Right lobe of liver (tissue), 6 donors: ENCODE measurements at regions not wholly inside any gene's neighbourhood (a gene's known extent, or its start where the extent isn't known, plus 50 kb on each side); places are given as distances from the start of the nearest gene placed in this dataset.

ENCODE experiments used
- ATAC-seq, 4 donors: fragments of 200-7000 bp; cut with Tn5 transposase; one replicate each; pipeline ENCODE4 v1.9.1; 2020; ENCODE audit warnings: mild to moderate bottlenecking in 4 of 4, moderate library complexity in 4 of 4
- DNase-seq, 3 donors: peaks; one replicate each; pipeline ENCODE4 v3.0.0-alpha.2; 2020
- H3K27ac ChIP-seq, 3 donors: fragments of 200-600 bp; one replicate each; pipeline ENCODE4 v1.8.0; 2022
- H3K27me3 ChIP-seq, 2 donors: fragments of 200-600 bp; one replicate each; pipeline ENCODE4 v1.8.0; 2022
- H3K36me3 ChIP-seq, 4 donors: fragments of 200-600 bp; sonication (generic) in 1 of 4; one replicate each; pipeline versions ENCODE4 v1.5.1 to v1.8.0; 2017 to 2022; ENCODE audit warnings: control low read depth in 1 of 4
- H3K4me1 ChIP-seq, 4 donors: fragments of 200-600 bp; sonication (generic) in 1 of 4; one replicate each; pipeline versions ENCODE4 v1.5.1 to v1.8.0; 2017 to 2022; ENCODE audit warnings: control low read depth in 1 of 4
- H3K4me3 ChIP-seq, 3 donors: fragments of 200-600 bp; one replicate each; pipeline ENCODE4 v1.8.0; 2022
- H3K9me3 ChIP-seq, 4 donors: fragments of 200-600 bp; sonication (generic) in 1 of 4; one replicate each; pipeline versions ENCODE4 v1.5.1 to v1.8.0; 2017 to 2022; ENCODE audit warnings: control low read depth in 1 of 4
- CTCF ChIP-seq, 4 donors: fragments of 200-600 bp in 3 of 4; fragments of 450-650 bp in 1 of 4; IDR thresholded peaks; one replicate each; pipeline versions ENCODE4 v1.5.1 to v1.8.0; 2016 to 2022; ENCODE audit warnings: antibody characterized with exemption in 4 of 4, mild to moderate bottlenecking in 2 of 4
- POLR2A ChIP-seq: fragments of 450-650 bp; IDR thresholded peaks from one replicate; pipeline ENCODE4 v1.6.1; 2017; ENCODE audit warnings: antibody characterized with exemption, mild to moderate bottlenecking
- WGBS: methylation state at CpG from one replicate; pipeline ENCODE4 v1.1.6; 2018; ENCODE audit warnings: low coverage, low lambda C conversion rate; ENCODE audit not compliant: insufficient coverage; ENCODE audit errors: missing lambda C conversion rate; 5-methylcytosine and 5-hydroxymethylcytosine counted together
- intact Hi-C, 2 donors: fragments of 100-400 bp; cut with DNase I; formaldehyde crosslinking; loops; one replicate each; pipeline versions ENCODE4 v1.11.2 to v1.14.1; 2022
- donor health status: DM: no; HTN: yes; CAD: no.
- donor health status: DM: no; HTN: no; CAD: no.
- donor health status: DM: no; HTN: no; CAD: no.
- donor health status: DM: no; HTN: yes; CAD: no.
- donor health status: DM: no; HTN: yes; CAD: no.

- no peak for TF ChIP-seq POLR2A
- TF ChIP-seq CTCF (IDR thresholded peaks at IDR 0.05) = no peak
- 0% methylated on average over 1 of the region's 1 CpG for WGBS
Measured at GRCh38 chr4:135575041-135575440, 1373.5 kb upstream of the PABPC4L start.

DNA sequence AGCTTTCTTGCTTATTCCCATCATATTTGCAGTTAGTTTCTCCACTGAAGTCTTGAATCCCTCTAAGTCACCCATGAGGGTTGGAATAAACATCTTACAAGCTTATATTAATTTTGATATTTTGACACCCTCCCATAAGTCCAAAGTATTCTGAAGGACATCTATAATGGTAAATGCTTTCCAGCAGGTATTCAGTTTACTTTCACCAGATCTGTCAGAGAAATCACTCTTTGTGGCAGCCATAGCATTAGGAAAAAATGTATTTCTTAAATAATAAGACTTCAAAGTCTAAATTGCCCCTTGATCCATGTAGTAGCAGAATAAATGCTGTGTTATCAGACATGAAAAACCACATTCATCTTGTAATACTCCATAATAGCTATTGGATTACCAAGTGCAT is 1371.7 kb upstream of the PABPC4L start:
- Histone ChIP-seq H3K9me3 (no peaks in the 10 kb centered on the region), H3K27me3 (no peaks in the 10 kb centered on the region), H3K4me3 (no peak overlapping the region), H3K36me3 (no peaks in the 10 kb centered on the region), H3K27ac (no peak overlapping the region), H3K4me1 (no peaks in the 10 kb centered on the region)
- intact Hi-C loops = no loop called here
- no peak for ATAC-seq
- DNase-seq = no peak
- no peak for TF ChIP-seq CTCF (IDR thresholded peaks at IDR 0.05)
- no peak for TF ChIP-seq POLR2A

More at GRCh38 chr4:135575041-135575440, 1373.5 kb upstream of the PABPC4L start:
- Histone ChIP-seq H3K27me3 (no peaks in the 10 kb centered on the region), H3K36me3 (no peaks in the 10 kb centered on the region), H3K9me3 (no peaks in the 10 kb centered on the region), H3K4me1 (no peaks in the 10 kb centered on the region), H3K27ac (no peak overlapping the region), H3K4me3 (no peak overlapping the region)
- intact Hi-C loops = no loop called here
- DNase-seq = no peak
- no peak for ATAC-seq

DNA sequence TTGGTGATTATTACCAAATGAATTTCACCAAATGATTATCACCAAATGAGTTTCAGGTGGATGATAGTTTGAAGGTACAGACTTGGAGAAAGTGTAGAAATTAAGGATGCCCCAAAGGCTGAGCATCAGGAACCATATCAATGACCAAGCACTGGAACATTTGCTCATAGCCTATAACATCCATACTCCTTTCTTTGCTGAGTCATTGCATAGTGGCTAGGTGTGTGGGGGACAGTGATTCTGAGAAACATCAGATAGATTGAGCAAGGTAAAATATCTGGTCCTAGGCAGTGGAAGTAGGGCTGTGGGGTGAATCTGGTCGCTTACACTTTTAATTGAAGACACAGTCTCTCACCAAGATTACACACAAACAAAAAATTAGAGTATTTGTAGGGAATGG is 1362.5 kb upstream of the PABPC4L start:
- Histone ChIP-seq H3K27me3 (no peaks in the 10 kb centered on the region), H3K4me1 (no peaks in the 10 kb centered on the region), H3K4me3 (no peak overlapping the region), H3K9me3 (no peaks in the 10 kb centered on the region), H3K36me3 (no peaks in the 10 kb centered on the region), H3K27ac (no peak overlapping the region)
- 30% methylated on average over 1 of the region's 1 CpG for WGBS
- intact Hi-C loops = no loop called here
- no peak for ATAC-seq
- no peak for DNase-seq
- TF ChIP-seq CTCF (IDR thresholded peaks at IDR 0.05) (no peak), POLR2A (no peak)

DNA sequence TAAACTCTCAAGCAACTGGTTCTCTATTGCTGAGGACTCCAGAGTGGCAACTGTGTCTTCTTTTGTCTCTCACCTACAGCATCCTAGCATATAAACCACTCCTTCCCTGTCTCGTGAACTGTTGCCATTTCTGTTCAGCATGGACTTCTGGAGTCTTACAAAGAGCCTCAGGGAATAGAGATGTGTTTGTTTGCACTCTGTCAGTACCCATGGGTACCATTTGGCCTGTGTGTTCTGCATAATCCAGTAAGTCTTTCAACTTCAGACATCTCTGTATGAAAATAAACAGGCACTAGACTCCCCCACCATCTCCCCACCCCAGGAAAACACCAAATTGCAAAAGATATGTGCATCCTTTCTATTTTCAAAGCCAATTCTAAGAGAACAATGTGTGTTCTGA is 1351.6 kb upstream of the PABPC4L start:
- Histone ChIP-seq H3K27me3 (no peaks in the 10 kb centered on the region), H3K36me3 (no peaks in the 10 kb centered on the region), H3K27ac (no peak overlapping the region), H3K4me1 (peaks cover 0 to 2% (median 0%) of the 10 kb centered on the region in 4 donors), H3K4me3 (no peak overlapping the region), H3K9me3 (no peaks in the 10 kb centered on the region)
- intact Hi-C loops = no loop called here
- TF ChIP-seq POLR2A = no peak
- no peak for TF ChIP-seq CTCF (IDR thresholded peaks at IDR 0.05)
- no peak for DNase-seq
- WGBS = 33% methylated on average over 1 of the region's 1 CpG
- ATAC-seq = no peak

DNA sequence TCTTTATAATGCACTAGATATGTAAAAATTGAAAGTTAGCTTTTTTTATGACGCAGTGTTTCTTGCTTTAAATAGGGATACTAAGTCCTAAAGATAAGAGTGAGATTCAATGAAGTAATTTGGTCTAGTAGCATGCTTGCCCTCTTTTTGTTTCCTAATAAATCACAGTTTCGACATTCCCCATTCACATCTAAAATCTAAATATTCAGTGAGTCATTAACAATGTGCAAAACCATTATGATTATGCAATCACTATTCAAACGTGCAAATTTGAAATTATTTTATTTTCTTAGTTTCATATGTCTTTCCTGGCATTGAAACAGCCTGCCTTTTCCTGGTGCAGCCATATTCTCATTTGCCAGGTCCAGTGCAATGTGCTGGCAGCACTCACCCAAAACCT is 1350.5 kb upstream of the PABPC4L start:
- WGBS = 24% methylated on average over 3 of the region's 3 CpGs
- Histone ChIP-seq H3K36me3 (no peaks in the 10 kb centered on the region), H3K9me3 (no peaks in the 10 kb centered on the region), H3K27me3 (no peaks in the 10 kb centered on the region), H3K4me3 (no peak overlapping the region), H3K4me1 (no peaks in the 10 kb centered on the region), H3K27ac (no peak overlapping the region)
- TF ChIP-seq POLR2A (no peak), CTCF (IDR thresholded peaks at IDR 0.05) (no peak)
- DNase-seq (no peak), ATAC-seq (no peak)
- intact Hi-C loops = no loop called here
